ENCODE measurements at regions not wholly inside any gene's neighbourhood (a gene's known extent, or its start where the extent isn't known, plus 50 kb on each side); places are given as distances from the start of the nearest gene placed in this dataset.

- in situ Hi-C loops (cut with HindIII; ENCODE audit: low pct_unique_long_range_greater_than_20kb, low sequenced_read_pairs), result no loop called here
- DNase-seq (ENCODE audit: low read depth), result no peak
Observed at GRCh38 chr4:135605076-135605475, 1403.5 kb upstream of the PABPC4L start.

GRCh38 chr4:135604531-135604930, 1402.9 kb upstream of the PABPC4L start:
- no peak for DNase-seq (ENCODE audit: low read depth)
- in situ Hi-C loops (cut with HindIII; ENCODE audit: low pct_unique_long_range_greater_than_20kb, low sequenced_read_pairs), result no loop called here

DNA sequence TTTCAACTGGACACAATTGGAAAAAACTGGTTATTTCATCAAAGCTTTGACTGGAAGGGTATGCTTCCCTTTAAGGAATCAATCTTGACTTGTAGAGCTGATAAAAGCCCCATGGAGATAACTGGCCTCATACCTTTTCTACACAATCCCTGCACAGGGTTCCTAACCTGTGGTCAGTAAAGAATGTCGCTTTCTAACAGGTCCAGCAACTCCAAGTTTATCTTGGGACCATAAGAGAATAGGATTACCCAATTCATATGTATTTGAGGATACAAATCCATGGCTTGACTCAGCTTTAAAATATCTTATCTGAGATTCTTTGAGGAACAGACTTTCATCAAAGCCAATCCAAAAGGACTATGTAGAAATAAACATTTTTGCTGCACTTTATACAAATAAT, 1399.8 kb upstream of the PABPC4L start:
- in situ Hi-C loops (cut with HindIII; ENCODE audit: low pct_unique_long_range_greater_than_20kb, low sequenced_read_pairs), result no loop called here
- DNase-seq (ENCODE audit: low read depth), result no peak

DNA sequence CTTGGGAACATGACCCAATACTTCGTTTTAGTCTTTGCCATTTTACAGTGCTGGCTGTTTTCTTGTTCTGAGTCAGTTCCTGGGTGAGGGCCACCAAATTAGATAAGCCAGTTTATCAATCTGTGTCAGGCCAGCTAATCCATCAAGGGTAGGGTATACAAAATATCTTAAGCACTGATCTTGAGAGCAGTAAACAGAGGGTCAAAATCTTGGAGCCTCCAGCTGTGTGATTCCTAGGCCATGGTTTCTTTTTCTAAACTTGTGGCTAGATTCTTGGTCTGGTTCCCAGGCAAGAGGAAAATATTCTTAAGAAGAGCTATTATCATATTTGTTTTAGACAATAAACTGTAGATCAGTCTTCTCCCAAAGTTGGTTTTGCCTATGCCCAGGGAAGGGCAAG, 1396.6 kb upstream of the PABPC4L start:
- in situ Hi-C loops (cut with HindIII; ENCODE audit: low pct_unique_long_range_greater_than_20kb, low sequenced_read_pairs), result no loop called here
- no peak for DNase-seq (ENCODE audit: low read depth)

- DNase-seq (ENCODE audit: low read depth), result no peak
- in situ Hi-C loops (cut with HindIII; ENCODE audit: low pct_unique_long_range_greater_than_20kb, low sequenced_read_pairs), result no loop called here
Observed at GRCh38 chr4:135594521-135594920, 1392.9 kb upstream of the PABPC4L start.

DNA sequence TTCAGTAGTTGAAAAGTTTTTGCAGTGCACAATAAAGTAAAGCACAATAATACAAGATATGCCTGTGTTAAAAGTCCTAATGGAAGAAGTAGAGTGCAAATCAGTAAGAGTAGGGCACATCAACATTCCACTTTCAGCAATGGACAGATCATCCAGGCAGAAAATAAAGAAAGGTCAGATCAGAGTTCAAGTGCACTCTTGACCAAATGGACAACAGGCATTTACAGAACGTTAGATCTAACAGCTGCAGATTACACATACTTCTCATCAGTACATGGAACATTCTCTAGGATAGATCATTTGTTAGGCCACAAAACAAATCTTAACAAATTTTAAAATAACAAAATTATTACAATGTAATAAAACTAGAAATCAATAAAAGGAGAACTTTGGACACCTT, 1373.5 kb upstream of the PABPC4L start:
- in situ Hi-C loops (cut with HindIII; ENCODE audit: low pct_unique_long_range_greater_than_20kb, low sequenced_read_pairs), result no loop called here
- no peak for DNase-seq (ENCODE audit: low read depth)

DNA sequence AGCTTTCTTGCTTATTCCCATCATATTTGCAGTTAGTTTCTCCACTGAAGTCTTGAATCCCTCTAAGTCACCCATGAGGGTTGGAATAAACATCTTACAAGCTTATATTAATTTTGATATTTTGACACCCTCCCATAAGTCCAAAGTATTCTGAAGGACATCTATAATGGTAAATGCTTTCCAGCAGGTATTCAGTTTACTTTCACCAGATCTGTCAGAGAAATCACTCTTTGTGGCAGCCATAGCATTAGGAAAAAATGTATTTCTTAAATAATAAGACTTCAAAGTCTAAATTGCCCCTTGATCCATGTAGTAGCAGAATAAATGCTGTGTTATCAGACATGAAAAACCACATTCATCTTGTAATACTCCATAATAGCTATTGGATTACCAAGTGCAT, 1371.7 kb upstream of the PABPC4L start:
- in situ Hi-C loops (cut with HindIII; ENCODE audit: low pct_unique_long_range_greater_than_20kb, low sequenced_read_pairs), result no loop called here
- no peak for DNase-seq (ENCODE audit: low read depth)

- DNase-seq (ENCODE audit: low read depth), result no peak
- in situ Hi-C loops (cut with HindIII; ENCODE audit: low pct_unique_long_range_greater_than_20kb, low sequenced_read_pairs), result no loop called here
Observed at GRCh38 chr4:135564090-135564489, 1362.5 kb upstream of the PABPC4L start.

DNA sequence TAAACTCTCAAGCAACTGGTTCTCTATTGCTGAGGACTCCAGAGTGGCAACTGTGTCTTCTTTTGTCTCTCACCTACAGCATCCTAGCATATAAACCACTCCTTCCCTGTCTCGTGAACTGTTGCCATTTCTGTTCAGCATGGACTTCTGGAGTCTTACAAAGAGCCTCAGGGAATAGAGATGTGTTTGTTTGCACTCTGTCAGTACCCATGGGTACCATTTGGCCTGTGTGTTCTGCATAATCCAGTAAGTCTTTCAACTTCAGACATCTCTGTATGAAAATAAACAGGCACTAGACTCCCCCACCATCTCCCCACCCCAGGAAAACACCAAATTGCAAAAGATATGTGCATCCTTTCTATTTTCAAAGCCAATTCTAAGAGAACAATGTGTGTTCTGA, 1351.6 kb upstream of the PABPC4L start:
- in situ Hi-C loops (cut with HindIII; ENCODE audit: low pct_unique_long_range_greater_than_20kb, low sequenced_read_pairs), result no loop called here
- DNase-seq (ENCODE audit: low read depth), result no peak

DNA sequence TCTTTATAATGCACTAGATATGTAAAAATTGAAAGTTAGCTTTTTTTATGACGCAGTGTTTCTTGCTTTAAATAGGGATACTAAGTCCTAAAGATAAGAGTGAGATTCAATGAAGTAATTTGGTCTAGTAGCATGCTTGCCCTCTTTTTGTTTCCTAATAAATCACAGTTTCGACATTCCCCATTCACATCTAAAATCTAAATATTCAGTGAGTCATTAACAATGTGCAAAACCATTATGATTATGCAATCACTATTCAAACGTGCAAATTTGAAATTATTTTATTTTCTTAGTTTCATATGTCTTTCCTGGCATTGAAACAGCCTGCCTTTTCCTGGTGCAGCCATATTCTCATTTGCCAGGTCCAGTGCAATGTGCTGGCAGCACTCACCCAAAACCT, 1350.5 kb upstream of the PABPC4L start:
- in situ Hi-C loops (cut with HindIII; ENCODE audit: low pct_unique_long_range_greater_than_20kb, low sequenced_read_pairs), result no loop called here
- no peak for DNase-seq (ENCODE audit: low read depth)

DNA sequence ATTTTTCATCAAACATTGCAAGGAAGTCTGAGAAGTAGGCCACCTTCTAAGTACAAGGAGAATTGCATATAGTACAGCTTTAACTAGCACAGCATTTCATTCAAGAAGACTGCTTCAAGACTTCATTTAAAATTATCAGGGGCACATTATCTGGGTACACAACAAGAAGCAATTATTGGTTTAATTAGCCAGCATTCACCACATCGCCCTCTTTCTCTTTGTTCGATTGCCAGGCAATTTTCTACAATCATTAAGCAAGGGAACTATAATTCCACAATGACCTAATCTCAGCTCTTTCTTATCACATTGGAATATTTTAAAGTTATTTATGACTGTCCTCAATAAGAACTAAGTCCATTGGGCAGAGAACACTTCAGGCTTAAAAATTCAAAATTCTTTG, 1347.1 kb upstream of the PABPC4L start:
- in situ Hi-C loops (cut with HindIII; ENCODE audit: low pct_unique_long_range_greater_than_20kb, low sequenced_read_pairs), result no loop called here
- DNase-seq (ENCODE audit: low read depth), result no peak

- in situ Hi-C loops (cut with HindIII; ENCODE audit: low pct_unique_long_range_greater_than_20kb, low sequenced_read_pairs), result no loop called here
- DNase-seq (ENCODE audit: low read depth), result no peak
Observed at GRCh38 chr4:135545616-135546317, 1344.2 kb upstream of the PABPC4L start.

DNA sequence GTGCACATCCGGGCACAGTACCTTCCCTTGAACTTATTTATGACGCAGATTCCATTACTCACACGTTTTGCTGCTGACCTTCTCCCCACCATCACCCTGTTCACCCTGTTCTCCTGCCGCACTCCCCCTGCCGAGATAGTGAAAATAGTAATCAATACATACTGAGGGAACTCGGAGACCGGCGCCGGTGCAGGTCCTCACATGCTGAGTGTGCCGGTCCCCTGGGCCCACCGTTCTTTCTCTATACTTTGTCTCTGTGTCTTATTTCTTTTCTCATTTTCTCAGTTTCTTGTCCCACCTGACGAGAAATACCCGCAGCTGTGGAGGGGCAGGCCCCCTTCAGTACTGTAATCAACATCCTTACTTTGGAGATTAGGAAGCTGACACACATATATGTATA, 1337.1 kb upstream of the PABPC4L start:
- DNase-seq (ENCODE audit: low read depth), result no peak
- in situ Hi-C loops (cut with HindIII; ENCODE audit: low pct_unique_long_range_greater_than_20kb, low sequenced_read_pairs), result no loop called here

DNA sequence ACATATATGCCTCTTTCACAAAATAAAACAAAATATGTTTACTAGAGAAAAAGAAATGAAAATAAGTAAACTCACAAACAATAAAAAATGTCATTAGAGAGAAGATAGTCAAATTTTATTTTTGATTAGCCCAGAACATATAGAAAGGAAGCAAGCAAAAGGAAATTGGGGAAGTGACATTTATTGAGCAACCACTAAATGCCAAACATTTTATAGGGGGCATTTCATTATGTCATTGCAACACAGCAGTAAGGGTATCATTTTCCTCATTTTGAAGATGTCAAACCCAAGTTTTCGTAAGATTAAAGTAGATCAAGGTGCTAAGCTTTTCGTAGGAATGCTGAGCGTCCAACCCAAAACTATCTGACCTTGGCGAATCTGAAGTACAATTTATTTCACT, 1331.5 kb upstream of the PABPC4L start:
- DNase-seq (ENCODE audit: low read depth), result no peak
- in situ Hi-C loops (cut with HindIII; ENCODE audit: low pct_unique_long_range_greater_than_20kb, low sequenced_read_pairs), result no loop called here

DNA sequence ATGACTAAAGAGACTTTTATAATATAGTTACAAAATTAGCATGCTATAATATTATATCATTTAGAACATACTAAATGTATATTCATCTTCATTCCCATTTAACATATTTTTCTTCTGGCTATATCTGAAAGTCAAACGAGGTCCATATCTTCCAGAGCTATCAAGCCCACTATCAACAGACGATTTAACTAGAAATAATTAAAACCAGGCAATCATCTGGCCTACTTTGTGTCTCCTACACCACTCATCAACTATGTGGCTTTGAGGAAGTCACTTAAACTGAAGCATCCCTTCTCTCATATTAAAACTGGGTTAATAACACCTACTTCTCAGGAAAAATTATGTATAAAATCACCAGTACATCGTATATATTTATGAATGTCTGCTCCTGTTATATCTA, 1330.5 kb upstream of the PABPC4L start:
- in situ Hi-C loops (cut with HindIII; ENCODE audit: low pct_unique_long_range_greater_than_20kb, low sequenced_read_pairs), result no loop called here

DNA sequence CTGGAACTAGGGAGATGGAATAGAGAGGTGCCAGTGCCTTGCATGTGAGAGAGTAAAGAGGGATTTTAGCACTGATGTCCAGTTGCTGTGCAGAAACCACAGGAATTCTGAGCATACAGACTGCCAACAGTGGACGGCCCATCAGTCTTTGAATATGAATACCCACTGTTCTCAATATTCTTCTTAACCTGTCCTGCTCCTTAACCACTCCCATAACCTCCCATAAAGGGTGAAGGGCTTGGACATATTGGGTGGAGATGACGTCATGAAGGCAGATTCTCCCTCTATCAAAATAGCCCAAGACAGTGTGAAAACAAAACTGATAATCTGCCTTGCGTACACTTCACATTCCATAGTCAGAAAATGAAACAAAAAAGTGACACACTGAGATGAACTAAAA, 1313.7 kb upstream of the PABPC4L start:
- DNase-seq (ENCODE audit: low read depth), result peak; percentile 12
- in situ Hi-C loops (cut with HindIII; ENCODE audit: low pct_unique_long_range_greater_than_20kb, low sequenced_read_pairs), result no loop called here

More for the DNA sequence above, 1330.5 kb upstream of the PABPC4L start:
- DNase-seq (ENCODE audit: low read depth), result no peak

DNA sequence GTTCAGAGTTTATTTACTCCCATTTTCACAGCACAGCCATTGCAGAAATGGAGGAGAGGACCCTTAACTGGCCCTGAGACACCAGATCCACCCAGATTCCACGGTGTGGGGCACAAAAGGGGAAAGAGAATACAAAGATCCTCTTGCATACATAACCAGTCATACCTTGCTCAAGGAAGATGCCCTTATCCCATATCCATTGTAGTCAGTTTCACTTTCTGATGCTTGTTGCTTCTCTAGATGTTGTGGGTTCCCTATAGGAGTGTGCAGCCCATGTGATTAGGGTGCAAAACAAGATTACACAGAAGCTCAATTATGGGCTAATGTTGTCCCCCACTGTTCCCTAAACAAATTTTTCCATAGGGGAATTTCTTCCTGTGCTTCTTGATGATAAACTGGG, 1309.0 kb upstream of the PABPC4L start:
- in situ Hi-C loops (cut with HindIII; ENCODE audit: low pct_unique_long_range_greater_than_20kb, low sequenced_read_pairs), result no loop called here
- DNase-seq (ENCODE audit: low read depth), result no peak

- in situ Hi-C loops (cut with HindIII; ENCODE audit: low pct_unique_long_range_greater_than_20kb, low sequenced_read_pairs), result no loop called here
- DNase-seq (ENCODE audit: low read depth), result peak; percentile 63
Observed at GRCh38 chr4:135508006-135508714, 1306.6 kb upstream of the PABPC4L start.

DNA sequence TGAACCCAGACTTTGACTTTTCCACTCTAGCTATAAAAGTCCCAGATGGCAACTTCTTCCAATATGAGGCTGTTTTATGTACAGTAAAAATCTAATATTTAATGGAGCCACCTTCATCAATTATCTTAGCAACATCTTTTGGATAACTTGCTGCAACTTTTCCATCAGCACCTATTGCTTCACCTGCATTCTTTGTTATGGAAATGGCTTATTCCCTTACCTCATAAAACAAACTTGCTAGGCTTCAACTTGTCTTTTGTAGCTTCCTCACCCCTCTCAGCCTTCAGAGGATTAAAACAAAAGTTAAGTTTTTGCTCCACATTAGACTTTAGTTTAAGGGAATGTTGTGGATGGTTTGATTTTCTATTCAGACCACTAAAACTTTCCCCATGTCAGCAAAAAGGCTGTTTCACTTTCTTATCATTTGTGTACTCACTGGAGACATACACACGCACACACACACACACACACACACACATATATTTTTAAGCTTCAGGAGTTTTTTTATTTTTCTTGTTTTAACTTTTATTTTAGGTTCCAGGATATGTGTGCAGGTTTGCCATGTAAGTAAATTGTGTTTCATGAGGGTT, 1296.1 kb upstream of the PABPC4L start:
- in situ Hi-C loops (cut with HindIII; ENCODE audit: low pct_unique_long_range_greater_than_20kb, low sequenced_read_pairs), result no loop called here
- no peak for DNase-seq (ENCODE audit: low read depth)

DNA sequence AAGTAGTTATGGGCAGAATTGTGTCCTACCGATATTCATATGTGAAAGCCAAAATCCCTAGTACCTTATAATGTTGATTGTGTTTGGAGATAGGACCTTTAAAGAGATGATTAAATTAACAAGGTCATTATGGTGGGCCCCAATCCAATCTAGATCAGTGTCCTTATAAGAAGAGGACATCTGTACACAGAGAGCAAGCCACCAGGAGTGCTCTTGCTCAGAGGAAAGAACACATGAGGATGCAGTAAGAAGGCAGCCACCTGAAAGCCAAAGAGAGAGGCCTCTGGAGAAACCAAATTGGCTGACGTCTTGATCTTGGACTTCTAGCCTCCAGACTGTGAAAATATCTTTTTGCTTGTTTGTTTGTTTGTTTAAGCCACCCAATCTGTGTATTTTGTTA, 1290.8 kb upstream of the PABPC4L start:
- DNase-seq (ENCODE audit: low read depth), result no peak
- in situ Hi-C loops (cut with HindIII; ENCODE audit: low pct_unique_long_range_greater_than_20kb, low sequenced_read_pairs), result no loop called here
